Erythroblast (primary cell): ENCODE measurements at regions not wholly inside any gene's neighbourhood (a gene's known extent, or its start where the extent isn't known, plus 50 kb on each side); places are given as distances from the start of the nearest gene placed in this dataset.
A peak's percentile ranks its signal among the peaks of the same experiment; 100 is the strongest.

Experiments used
- DNase-seq, 2 experiments: peaks; one replicate each; lab custom pipeline; 2025; lab: John Stamatoyannopoulos, UW
- GATA1 ChIP-seq: IDR thresholded peaks from 2 replicates; pipeline ENCODE4 v1.6.1; 2011; ENCODE audit warnings: low read depth, mild to moderate bottlenecking, control low read depth, low read length, moderate library complexity
- POLR2A ChIP-seq: IDR thresholded peaks from 2 replicates; pipeline ENCODE4 v1.6.1; 2011; ENCODE audit warnings: mild to moderate bottlenecking, low read length

DNA sequence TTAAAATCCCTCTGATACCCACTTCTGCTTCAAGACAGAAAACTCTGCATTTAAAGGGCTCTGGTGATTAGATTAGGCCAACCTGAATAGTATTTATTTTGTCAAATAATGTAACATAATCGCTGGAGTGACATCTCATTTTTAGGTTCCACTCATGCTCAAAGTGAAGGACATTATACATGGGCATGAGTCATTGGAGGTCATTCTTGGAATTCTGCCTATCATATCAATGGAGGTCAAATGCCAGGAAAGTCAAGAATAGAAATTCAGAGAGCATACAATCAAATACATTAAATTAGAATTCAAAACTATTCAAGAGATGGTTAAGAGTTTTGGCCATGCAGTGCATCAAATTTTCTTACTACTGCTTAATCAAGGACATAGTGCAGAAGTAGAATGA, 50.8 kb upstream of the PRSS1 start:
- DNase-seq = no peak
- TF ChIP-seq GATA1 = no peak
- TF ChIP-seq POLR2A = no peak

DNA sequence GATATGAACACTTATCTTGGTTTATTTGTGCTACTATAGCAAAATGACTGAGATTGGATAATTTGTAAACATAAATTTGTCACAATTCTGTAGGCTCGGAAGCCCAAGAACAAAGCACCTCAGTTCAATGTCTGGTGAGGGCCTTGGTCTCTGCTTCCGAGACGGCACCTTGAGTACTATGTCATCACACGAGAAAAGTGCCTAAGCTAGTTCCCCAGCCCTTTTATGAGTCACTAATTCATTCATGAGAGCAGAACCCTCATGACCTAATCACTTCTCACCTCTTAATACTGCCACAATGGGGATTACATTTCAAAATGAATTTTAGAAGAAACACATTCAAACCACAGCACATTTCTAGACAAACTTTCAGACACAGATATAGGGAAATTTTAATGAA, 52.0 kb upstream of the PRSS1 start:
- DNase-seq = no peak
- TF ChIP-seq GATA1 (no peak), POLR2A (no peak)

DNA sequence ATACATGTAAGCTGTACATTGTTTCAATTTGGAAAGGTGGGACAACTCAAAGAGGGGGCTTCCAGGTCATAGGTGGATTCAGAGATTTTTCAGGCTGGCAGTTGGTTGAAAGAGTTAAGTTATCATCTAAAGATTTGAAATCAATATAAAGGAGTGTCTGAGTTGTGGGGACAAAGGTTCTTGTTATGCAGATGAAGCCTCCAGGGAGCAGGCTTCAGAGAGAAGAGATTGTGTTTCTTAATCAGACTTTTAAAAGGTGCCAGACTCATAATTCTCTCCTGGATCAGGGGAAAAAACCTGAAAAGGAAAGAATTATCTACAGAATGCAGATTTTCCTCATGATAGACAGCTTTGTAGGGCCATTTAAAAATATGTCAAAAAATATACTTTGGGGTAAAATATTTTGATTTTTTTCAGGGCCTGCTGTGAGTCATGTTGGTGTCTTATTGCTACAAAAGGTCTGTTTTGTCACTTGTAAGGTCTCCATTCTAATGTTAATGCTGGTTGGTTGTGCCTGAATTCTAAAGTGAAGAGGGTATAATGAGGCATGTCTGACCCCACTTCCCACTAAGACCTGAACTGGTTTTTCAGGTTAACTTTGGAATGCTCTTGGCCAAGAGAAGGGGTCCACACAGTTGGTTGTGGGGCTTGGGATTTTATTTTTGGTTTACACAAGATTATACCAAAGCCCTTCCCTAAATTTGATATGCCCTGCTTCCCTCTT, 52.7 kb upstream of the PRSS1 start:
- no peak for DNase-seq
- no peak for TF ChIP-seq POLR2A
- TF ChIP-seq GATA1 = no peak

DNA sequence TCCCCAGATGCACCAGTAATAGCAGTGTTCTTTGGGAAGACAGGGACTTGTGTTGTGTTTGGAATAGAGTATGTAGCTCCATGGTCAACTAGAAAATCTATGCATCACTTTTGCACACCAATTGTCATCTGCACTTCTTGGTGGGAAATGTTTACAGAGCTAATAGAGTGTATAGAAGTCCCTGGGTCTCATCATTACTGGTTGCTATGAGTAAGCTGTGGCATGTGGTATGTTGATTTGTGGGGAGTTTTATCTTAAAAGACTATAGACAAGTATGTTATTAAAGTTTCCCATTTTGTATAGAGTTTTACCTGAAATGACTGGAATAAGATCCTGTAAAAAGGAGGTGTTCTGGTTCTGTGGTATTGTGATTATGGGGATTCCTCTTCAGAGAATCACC, 55.4 kb upstream of the PRSS1 start:
- TF ChIP-seq GATA1 (no peak), POLR2A (no peak)
- no peak for DNase-seq

DNA sequence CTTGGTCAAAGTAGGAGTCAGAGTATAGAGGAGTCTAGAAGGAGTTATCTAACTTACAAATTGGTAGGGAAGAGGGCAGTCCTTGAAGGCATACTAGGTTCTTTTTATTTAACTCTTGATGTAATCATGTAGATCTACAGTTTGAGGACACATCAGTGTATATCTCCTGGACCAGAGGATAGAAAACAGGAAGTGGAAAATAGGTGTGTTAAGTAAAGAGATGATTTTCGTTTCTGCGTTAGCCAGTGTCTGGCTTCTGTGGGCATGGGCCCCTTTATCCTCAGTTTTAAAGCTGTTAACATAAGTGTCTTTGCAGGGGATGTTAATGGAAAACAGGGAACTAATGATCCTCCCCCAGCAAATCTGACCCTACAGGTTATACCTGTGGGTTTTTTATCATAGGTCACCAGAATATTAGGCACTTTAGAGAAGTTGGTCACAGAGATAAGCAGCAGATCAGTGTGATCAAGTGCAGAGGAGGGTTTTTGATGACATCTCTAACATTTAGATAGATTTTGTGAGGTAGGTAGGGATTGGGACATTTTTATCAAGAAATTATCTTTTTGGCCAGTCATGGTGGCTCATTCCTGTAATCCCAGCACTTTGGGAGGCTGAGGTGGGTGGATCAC, 58.6 kb upstream of the PRSS1 start:
- DNase-seq = no peak
- TF ChIP-seq GATA1 (no peak), POLR2A (no peak)

DNA sequence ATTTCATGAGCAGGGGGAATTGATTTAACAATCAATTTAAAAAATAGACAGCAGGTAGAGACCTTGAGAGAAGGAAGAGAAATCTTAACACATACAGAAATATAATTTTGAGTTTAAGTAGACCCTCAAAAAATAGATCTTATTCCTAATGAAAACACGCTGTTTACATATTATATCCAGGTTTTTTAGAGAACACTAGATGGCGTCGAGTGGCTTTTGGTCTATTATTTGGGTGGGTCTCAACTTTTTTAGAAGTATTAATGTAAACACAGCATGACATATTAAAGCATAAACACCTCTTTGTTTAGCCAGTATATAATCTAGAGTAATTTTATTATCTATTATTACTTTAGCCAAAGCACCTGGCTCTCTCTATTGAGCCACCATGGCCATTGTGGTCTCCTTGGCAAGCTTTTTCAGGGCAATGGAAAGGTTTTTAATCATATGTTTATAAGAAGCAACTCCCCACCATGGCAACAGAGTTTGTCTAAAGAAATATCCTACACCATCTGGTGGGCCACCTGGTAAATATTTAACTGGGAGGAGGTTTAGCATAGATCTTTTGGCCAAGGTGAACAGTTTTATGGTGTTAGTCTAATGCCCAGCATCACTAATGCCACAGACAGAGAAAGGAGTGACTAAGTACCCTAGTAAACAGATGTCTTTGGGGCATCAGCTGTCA, 59.7 kb upstream of the PRSS1 start:
- peak in 1 of 2 experiments; percentile 7 for DNase-seq

DNA sequence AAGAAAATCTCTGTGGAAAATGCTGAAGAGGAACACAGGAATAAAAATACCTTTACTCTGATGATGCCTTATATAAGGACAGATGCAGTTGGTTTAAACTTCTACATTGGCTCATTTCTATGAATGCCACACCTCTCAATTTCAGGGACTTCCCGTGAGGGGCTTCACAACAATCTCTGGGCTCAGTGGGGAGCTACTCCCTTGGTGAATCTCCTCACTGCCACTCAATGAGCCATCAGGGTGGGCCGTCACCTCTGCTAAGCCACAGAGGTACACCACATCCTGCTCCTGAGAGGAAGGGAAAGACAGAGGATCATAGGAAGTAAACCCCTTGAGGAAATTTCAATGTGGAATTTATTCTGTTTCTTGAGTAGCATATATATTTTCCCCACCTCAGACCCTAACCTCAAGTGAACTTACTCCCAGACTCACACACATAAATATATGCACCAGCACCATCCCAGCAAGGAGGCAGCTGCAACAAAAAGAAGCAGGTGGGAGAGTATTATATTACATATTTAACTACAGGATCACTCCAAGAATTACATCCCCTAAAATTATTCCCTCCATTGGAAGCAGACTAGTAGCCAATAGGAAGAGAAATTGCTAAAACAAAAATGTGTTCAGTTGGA, 63.3 kb upstream of the PRSS1 start:
- TF ChIP-seq GATA1 = no peak
- no peak for TF ChIP-seq POLR2A

More for the DNA sequence above, 59.7 kb upstream of the PRSS1 start:
- TF ChIP-seq POLR2A (no peak), GATA1 (no peak)

DNA sequence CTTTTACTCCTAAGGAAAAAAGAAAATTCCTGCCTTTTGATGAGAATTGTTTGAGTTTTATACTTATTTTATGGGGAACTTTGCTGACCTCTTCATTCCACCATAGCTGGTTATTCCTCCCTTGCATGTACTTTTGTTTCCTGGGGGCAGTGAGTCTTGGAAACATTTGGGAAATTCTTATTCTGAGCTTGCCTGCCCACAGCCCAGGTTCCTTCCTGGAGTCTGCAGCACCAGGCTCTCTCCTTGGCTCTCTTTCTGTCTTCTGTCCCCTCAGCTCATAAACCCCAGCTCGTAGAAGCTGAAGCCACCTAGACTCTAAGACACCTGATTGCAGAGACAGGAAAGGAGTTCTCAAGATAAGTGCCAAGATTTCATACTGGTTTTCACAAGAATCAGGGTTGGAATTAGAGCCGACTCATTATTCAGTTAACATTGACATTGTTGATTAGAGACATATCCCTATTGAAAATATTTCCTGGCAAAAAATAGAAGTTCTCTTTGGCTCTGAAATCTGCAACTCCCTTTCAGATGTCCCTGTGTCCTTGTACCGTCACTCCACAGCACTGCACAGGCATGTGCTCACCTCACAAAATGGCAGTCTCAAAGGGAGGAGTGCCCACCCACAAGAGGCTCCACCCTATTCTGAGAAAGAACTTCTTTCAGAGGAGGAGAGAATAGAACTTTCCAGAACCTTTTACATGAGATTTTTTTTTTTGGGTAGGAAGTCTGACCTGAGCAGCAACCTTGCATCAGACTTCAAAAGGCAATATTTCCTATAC, 67.8 kb upstream of the PRSS1 start:
- DNase-seq = no peak
- TF ChIP-seq GATA1 = no peak
- no peak for TF ChIP-seq POLR2A

More for the DNA sequence above, 63.3 kb upstream of the PRSS1 start:
- DNase-seq = no peak

DNA sequence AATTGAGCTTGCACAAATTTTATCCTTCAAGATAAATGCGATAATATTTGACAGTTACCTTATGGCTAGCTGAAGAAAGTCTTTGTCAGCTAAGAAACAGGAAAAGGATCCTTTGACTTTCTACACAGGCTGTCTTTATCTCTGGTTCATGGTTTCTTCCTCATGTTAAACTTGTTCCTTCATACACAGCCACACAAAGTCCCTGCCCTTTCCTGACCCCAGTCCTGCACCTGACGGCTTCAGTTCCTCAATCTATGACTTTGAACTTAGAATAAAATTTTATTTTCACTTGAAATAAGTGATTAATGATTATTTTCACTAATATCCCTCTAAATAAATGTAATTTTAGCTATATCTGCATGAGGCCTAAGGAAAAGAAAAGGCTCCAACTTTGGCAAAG, 77.8 kb upstream of the PRSS1 start:
- TF ChIP-seq POLR2A (no peak), GATA1 (no peak)
- DNase-seq = no peak

DNA sequence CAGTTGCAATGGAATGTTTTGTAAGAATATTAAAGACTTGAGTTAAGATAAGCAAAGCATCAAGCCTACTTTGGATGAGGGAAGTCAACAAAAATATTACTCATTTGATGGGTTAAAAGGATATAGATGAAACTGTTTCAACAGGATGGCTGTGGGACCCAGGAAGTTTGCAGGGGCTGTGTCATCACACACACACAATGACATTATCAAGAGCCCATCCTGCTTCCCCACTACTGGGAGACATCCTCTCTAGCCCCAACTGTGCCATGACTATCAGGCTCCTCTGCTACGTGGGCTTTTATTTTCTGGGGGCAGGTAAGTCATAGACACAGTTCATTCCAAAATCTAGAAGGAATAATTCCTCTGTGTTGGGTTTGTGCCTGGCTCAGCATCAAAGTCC, 78.8 kb upstream of the PRSS1 start:
- no peak for DNase-seq
- no peak for TF ChIP-seq GATA1
- TF ChIP-seq POLR2A = no peak

DNA sequence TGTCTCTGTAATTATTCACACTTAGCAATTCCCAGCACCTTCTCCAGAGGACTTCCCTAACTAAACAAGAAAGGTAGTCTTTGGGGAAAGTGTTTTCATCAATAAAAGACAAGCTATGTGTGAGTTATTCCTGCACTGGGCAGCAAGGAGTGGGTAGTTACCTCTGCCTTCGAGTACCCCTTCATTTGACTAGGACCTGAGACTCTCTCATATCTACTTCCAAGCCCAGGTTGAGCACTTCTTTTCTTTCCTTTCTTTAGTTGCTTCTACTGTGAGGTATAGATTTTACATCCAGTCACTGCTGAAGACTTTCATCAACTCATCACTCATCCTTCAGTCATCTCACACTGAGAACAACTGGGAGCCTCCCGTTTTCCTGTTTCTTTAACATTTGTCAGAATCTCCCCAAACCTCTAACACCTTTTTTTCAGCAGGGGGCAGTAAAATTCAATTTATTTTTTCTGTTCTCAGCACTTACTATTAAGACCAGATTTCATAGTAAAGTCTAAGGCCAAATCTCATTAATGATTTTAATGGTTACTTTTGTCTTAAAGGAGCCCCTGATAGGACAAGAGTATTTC, 80.1 kb upstream of the PRSS1 start:
- TF ChIP-seq POLR2A (no peak), GATA1 (no peak)
- DNase-seq = peak in 1 of 2 experiments; percentile 40

DNA sequence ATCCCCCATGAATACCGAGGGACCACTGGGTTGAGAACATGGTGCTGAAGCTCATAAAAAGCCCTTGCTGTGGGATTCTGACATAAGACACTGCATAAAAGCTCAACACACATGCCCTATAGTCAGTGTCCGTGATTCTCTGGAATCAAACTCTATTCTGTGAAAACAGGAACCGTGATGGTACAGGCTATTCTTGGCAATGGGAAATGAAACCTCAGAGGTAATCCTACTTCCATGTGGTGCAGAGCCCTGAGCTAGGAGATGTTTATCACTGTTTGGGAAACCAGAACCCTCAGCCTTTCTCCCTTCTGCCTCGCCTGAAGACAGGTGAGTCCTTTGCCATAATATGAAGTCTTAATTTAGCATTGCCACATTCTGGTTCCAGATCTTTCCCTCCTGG, 80.8 kb upstream of the PRSS1 start:
- no peak for DNase-seq
- TF ChIP-seq GATA1 (no peak), POLR2A (no peak)

DNA sequence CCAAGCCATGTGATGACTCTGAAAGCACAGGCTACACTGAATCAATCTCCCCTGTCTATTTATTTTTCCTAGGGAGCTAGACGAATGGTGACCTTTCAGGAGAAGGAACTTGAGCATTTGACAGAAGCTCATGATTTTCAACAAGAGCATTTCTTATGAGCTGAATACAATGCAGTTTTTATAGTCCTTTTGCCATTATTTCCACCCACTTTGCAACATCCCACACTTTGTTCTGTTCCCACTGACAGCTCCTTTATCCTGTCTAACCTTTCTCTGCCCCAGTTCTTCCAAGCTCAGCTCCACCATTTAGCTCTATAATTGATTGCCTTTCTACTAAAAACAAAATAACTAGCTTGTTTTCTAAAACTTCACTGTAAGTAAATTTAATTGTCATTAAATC, 91.9 kb upstream of the PRSS1 start:
- TF ChIP-seq POLR2A = no peak
- no peak for TF ChIP-seq GATA1

More for the DNA sequence above, 91.9 kb upstream of the PRSS1 start:
- no peak for DNase-seq
